T47D (cell line): ENCODE measurements at regions not wholly inside any gene's neighbourhood (a gene's known extent, or its start where the extent isn't known, plus 50 kb on each side); places are given as distances from the start of the nearest gene placed in this dataset.

Experiments used
- DNase-seq, 2 experiments: peaks; one replicate each; pipeline versions ENCODE4 v3.0.0 to v3.0.0-alpha.2; 2011 to 2012; ENCODE audit warnings: low read depth in 1 of 2, low spot score in 1 of 2
- JUND ChIP-seq: IDR thresholded peaks from 2 replicates; pipeline ENCODE4 v1.6.1; 2012; ENCODE audit warnings: low read depth
- in situ Hi-C: cut with HindIII; loops from 2 replicates; pipeline ENCODE4 v1.10.0; 2016; ENCODE audit warnings: low sequenced_read_pairs, low pct_unique_long_range_greater_than_20kb

- in situ Hi-C loops, result no loop called here
- no peak for DNase-seq
- TF ChIP-seq JUND, result no peak
These were observed 179.6 kb upstream of the TCERG1L start for GRCh38 chr10:131490991-131491594.

- DNase-seq, result no peak
- in situ Hi-C loops, result no loop called here
- TF ChIP-seq JUND, result no peak
These were observed 180.8 kb upstream of the TCERG1L start for GRCh38 chr10:131492211-131492857.

DNA sequence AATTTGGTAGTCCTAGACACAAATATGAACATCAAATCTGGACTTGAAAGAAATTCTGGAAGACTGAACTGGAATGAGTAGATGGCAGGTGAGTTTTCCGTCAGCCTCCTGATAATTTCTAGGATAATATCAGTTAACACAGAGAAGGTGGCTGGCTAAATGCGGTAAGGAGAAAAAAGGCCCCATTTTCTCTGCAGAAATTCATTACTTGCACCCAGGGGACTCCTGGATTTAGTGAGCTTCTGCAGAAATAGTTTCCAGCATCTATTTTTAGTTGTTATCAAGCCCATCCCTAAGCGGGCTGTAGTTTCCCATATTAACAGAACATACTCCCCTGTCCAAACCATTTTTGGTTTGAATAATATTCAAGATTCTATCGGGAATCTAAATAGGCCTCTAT lies 181.9 kb upstream of the TCERG1L start:
- no peak for TF ChIP-seq JUND
- in situ Hi-C loops, result no loop called here
- no peak for DNase-seq

- TF ChIP-seq JUND, result no peak
- in situ Hi-C loops, result no loop called here
- no peak for DNase-seq
These were observed 182.9 kb upstream of the TCERG1L start for GRCh38 chr10:131494451-131494850.

DNA sequence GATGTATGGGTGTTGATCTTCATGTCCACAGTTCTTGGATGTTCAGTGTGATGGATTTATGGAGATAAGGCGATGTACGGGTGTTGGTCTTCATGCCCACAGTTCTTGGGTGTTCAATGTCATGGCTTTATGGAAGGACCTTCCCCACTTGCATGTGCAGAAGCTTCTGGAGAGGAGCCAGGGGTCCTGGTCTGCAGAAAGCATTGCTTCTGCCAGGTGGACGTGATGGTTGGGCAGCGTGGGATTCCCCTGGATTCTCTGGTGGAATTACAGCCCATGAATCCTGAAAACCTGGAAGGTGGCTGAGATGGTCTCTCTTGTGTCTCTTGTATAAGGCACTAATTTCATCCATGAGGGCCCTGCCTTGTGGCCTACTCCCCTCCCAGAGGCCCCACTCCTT lies 183.7 kb upstream of the TCERG1L start:
- in situ Hi-C loops, result no loop called here
- no peak for DNase-seq
- no peak for TF ChIP-seq JUND

GRCh38 chr10:131495892-131496291 lies 184.4 kb upstream of the TCERG1L start:
- no peak for TF ChIP-seq JUND
- DNase-seq, result no peak
- in situ Hi-C loops, result no loop called here

DNA sequence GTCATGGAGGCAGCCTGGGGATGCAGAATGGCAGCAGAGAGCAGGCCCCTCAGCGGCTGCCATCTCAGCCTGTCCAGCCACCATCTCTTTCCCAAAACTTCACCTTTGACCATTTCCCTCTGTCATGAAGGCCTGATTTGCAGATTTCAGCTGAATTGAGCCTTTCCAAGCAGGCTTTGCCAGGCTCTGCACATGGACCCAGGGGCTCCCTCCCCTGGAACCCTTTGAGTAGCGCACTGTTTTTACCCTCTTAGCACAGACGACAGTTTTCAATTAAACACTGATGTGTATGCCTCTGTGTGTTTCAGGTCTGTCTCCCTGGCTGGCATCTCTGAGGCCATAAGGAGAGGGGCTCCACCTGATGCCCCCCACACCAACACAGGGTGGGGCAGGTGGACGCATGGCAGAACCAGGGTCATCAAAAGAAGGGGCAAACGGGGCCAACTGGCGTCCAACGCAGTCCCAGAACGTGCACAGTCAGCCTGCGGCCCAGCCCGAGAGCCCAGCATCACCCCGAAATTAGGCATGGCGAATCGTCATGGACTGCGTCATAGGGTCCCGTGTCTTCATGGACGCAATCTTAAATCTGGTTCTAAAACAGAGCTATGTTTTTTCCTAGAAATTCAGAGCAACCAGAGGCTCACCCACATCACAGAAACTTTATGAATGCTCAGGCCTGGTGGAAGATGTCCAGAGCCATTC lies 185.0 kb upstream of the TCERG1L start:
- in situ Hi-C loops, result no loop called here
- TF ChIP-seq JUND, result no peak
- no peak for DNase-seq

GRCh38 chr10:131499566-131499965 lies 188.0 kb upstream of the TCERG1L start:
- in situ Hi-C loops, result no loop called here
- DNase-seq, result no peak
- no peak for TF ChIP-seq JUND

DNA sequence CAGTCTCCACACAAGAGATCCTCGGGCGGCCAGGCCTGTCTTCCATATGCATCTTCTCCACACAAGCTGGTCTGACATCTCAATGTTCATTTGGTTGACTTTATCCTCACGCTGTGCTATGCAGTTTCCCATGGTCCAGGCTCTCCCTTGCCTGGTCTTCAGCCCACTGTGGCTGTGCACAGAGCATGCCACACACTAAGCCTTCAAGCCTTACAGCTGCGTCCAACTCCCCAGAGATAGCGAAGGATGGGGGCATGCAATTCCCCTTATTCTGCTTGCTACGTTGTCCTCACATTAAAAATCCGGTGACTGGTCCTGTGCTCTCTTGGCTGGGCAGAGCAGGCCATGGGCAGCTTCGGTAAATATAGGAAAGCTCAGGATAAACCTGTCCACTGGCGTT lies 188.7 kb upstream of the TCERG1L start:
- TF ChIP-seq JUND, result no peak
- in situ Hi-C loops, result no loop called here
- no peak for DNase-seq

DNA sequence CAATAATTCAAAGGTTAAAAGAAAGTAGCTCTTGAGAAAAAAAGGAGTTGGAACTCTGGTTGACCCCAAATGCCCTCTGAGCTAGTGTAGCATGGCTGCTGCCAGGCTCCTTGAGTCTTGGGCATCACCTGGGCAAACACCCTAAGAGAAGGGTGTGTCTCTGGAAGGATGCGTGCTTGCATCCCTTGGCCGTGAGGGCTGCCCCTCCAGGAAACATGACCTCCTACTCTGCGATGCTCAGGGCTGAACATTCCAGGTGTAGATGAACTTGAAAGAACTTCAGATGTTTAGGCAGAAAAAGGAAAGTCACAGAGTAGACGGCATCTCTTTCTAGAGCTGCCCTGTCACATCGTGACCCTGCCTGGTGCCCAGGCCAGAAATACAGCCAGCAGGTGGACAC lies 189.4 kb upstream of the TCERG1L start:
- no peak for DNase-seq
- in situ Hi-C loops, result no loop called here
- no peak for TF ChIP-seq JUND

- no peak for DNase-seq
- no peak for TF ChIP-seq JUND
- in situ Hi-C loops, result no loop called here
These were observed 192.5 kb upstream of the TCERG1L start for GRCh38 chr10:131503992-131504391.

DNA sequence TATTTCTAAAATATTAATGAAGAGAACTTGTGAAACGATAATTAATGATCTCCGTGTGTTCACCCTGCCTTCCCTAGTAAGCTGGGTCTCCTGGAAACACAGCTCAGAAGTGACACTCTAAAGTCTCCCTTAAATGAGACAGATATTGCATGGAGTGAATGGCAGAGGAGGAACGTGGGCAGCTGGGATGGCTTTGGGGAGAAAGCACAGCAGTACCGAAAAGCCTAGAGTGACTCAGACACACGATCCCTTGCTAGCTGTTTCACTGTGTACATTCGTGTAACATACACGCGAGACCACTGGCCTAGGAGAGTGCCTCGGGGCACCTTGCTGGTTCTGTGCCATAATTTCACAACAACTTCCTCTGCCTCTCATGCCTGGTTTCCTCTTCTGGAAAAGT lies 199.9 kb upstream of the TCERG1L start:
- DNase-seq, result no peak
- no peak for TF ChIP-seq JUND
- in situ Hi-C loops, result no loop called here

DNA sequence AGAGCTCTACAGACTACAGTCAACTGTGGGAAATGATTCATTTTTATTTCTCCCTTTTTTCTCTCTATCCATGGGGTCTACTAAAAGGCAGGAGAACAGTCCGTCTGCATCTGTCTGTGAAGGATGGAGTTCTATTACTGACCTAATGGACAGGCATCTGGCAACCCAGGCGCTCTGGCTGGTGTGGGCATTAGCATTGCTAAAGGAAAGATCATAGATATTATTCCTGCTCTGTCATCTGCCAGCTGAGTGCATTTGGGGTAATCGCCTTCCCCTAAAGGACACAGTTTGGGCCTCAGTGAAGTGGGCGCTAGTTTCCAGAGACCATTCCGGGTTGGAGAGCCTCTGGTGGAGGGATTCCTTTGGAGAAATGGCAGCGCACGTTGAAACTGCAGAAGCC lies 201.3 kb upstream of the TCERG1L start:
- in situ Hi-C loops, result no loop called here
- no peak for TF ChIP-seq JUND
- no peak for DNase-seq
